Left hindlimb (tissue), 1 donor: ENCODE measurements at regions not wholly inside any gene's neighbourhood (a gene's known extent, or its start where the extent isn't known, plus 50 kb on each side); places are given as distances from the start of the nearest gene placed in this dataset.
"Not testable (repeated sequence)": the region's sequence is repeated elsewhere in the genome, so short reads cannot be mapped to it uniquely, and the experiment has no call there.

Experiments
- DNase-seq: peaks from one replicate; pipeline ENCODE4 v3.0.0-alpha.2; 2018

DNA sequence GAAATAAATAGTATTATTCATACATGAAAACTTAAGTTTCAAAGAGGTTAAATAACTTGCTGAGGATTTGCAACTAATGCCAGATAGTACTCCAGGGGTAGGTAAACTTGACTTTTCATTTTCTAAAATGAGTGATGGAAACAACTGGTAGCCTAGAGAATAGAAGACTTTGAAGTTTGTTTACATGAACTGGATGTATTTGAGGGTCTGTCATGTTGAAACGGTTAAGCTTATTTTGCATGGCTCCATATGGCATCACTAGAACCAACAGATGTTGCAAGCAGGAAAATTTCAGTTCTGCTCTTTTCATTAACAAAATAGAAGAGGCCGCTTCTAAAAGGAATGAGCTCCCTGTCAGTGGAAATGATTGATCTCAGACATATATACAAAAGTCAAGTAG lies 105.1 kb upstream of the SGCD start:
- DNase-seq: no peak

DNA sequence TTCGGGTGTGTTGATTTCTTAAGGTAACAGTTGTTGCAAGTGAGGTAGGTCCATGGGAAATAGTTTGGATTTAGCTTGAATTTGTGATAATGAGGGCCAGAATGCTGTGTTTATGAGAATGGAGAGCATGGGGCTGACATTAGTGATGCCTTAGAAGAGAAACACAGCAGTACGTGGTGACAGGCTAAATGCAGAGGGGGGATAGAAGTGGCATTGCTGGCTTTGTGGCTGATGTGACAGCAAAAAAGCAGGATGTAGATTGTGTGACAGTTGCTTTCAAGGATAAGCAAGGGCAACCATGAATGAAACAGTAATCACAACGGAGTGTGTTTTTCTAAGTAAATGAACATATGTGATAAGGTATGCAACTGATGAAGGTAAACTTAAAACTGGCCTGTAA lies 103.4 kb upstream of the SGCD start:
- no peak for DNase-seq

DNA sequence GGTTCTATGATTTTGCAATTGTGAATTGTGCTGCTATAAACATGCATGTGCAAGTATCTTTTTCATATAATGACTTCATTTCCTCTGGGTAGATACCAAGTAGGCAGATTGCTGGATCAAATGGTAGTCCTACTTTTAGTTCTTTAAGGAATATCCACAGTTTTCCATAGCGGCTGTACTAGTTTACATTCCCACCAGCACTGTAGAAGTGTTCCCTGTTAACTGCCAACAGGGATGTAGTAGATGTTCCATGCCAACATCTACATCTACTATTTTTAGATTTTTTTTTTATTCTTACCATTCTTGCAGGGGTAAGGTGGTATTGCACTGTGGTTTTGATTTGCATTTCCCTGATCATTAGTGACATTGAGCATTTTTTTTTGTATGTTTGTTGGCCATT lies 100.5 kb upstream of the SGCD start:
- not testable (repeated sequence) for DNase-seq

DNA sequence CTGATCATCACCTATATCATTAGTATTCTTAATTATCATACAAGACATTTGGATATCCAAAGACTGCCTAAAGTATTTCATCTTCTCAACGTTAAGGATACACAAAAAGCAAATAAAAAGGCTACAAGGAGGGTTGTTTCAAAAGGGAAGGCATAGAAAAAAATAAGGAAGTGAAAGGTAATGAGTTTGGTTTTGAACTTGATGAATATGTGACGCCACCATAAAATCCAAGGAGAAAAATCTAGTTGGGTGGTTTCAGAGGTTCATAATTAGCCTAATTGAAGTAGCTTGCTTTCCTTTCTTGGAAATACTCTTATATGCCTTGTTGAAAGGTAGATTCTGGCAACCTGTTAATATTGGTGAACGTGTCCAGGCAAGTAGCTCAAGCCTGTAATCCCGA lies 96.1 kb upstream of the SGCD start:
- DNase-seq: no peak

DNA sequence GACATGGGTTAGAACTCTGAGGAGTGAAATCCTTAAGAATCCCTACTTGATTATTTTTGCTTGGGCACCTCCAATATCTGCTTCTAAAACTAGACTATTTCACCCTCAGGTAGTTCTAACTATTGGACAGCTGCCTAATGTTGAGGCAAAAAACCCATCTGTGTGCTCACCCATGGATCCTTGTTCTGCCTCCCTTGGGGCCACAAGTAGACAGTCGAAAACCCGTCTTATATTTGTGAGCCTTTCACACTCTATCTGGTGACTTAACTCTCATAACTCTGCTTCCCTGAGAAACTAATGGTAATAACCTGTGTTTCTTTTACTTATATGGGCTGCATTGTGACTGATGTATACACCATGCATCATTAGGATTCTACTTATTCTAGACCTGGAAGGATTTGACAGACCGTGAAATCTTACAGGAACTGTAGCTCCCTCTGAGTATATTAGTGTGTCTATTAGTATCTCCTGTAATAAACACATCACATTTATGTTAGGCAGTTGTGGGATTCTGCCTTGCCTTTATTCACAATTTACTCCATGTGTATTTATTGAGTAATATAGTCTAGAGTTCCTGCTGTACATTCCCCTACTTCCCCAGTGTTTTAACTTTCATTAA lies 94.6 kb upstream of the SGCD start:
- DNase-seq: no peak

DNA sequence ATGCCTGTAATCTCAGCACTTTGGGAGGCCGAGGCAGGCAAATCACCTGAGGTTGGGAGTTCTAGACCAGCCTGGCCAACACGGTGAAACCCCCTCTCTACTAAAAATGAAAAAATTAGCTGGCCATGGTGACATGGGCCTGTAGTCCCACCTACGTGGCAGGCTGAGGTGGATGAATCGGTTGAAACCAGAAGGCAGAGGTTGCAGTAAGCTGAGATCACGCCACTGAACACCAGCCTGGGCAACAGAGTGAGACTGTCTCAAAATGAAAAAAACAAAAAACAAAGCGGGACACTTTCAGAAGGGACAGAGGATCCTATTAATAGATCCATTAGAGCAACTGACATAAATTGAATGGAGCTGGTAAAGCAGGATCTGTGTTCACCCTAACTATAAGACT lies 89.6 kb upstream of the SGCD start:
- no peak for DNase-seq

DNA sequence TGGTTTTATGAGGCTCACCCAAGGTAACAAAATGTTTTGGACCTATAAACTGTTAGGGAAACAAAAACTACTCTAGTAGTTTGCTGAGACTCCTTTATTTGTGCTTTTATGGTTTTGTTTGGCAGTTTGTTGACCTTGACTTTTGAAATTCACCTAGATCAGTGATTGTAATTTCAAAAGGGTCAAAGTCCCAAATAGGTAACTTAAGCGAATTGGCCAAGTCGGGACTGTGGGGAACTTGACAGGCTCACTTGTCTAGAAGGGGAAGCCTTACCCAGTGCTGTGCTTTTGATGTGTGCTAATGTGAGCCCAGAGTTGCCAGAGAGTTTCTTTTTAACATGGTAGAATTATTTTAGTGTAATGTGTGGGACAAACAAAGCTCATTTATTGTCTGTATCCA lies 87.2 kb upstream of the SGCD start:
- no peak for DNase-seq

DNA sequence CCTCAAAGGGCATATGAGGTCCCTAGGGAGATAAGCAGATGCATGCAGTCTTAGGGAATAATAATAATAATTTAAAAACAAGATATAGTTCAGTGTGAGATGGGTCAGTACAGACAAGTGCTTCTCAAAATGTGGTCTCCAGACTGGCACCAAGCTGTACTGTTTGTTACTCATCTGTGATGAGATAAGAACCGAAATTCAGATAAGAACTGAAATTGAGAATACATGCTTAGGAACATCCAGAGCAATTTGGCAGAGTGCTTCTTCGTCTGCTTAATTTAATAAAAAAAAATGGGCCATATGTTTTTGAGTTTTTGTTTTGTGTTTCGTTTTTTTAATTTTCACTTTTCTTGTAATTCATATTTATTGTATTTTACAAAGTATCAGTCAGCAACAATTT lies 86.5 kb upstream of the SGCD start:
- DNase-seq: no peak

DNA sequence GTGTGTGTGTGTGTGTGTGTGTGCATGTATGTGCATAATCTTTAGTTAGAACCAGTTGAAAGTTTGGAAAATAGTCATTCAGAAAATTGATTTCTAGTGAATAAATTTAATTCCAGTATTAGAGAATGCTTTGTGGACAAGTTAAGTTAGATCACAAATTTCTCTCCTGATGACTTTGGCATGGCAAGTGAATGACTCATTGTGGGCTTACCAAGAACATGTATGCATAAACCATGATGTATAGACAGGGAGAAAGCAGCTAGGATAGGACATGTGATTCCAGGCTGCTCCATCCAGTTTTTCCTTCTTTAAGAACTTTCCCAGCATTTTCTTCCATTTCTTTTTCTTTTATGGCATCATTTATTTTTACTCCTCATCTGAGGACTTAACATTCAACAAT lies 85.7 kb upstream of the SGCD start:
- DNase-seq: no peak

DNA sequence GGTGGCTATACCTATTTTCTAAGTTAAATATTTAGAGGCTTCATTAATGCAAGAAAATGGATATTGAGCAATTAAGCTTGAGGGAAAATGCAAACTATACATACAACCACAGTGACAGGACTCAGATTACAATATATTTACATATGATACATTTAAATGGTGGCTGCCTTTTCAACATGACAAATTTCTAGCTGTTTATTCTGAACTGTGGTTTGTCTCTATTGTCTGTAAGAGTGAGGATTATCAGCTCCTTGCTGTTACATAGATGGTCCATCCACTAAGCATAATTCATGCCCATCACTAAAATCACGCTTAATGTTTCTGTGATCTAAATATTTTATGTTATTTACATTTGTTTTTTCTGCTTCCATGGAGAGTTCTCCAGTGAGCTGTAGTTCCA lies 81.1 kb upstream of the SGCD start:
- no peak for DNase-seq

DNA sequence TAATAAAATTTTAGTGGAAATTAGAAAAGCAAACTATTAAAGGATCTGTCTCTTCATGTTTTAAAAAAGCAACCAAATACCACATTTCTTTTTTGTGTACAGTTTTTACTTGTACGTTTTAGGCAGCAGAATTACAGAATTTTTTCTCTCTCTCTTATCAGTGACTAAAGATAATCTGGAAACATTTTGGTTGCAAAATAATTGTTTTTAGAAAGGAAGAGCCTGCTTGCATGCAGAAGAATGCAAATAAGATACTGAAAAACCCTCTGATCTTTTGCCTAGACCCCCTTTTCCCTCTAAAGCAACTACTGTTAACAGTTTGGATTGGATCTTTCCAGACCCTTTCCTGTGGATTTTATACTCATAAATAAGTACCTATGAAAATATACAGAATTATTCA lies 75.9 kb upstream of the SGCD start:
- DNase-seq: no peak

DNA sequence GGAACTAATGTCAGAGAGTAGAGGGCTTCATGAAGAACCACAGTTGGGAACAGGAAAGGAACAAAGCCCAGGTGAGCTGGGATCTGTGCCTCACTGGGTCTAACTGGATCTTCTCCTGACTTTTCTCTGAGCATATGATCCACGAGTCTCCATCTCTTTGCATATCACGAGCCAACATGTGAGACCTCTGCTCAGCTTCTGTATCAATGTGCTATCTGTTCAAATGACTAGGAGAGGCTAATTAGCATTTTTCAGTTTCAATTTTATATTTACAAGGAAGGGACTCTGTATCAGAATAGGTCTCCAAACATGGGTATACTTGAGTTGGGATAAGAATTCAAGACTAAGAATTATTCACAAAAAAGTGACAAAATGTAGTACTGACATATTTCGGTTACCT lies 73.8 kb upstream of the SGCD start:
- no peak for DNase-seq

DNA sequence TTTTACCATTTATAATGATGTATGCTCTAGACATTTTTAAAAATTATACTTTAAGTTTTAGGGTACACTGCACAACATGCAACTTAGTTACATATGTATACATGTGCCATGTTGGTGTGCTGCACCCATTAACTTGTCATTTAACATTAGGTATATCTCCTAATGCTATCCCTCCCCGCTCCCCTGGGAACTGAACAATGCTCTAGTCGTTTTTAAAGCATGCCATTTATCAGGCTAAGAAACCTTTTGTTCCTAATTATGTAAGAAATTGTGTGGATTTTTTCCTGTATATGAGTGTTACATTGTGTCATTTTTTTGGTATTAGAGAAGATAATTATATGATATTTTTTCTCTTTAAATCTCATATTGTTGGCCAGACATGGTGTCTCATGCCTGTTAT lies 72.8 kb upstream of the SGCD start:
- DNase-seq: no peak

DNA sequence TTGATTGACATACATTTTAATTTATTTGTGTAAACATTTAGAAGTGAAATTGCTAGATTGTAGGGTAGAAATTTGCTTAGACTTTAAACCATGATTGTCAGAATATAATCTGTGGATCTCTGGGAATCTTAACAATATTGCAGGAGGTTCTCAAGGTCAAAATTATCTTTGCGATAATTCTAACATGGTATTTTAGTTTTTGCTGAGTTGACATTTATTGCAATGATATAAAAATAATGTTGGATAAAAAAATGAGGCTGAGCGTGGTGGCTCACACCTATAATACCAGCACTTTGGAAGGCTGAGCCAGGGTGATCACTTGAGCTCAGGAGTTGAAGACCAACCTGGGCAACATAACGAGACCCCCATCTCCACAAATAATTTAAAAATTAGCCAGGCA lies 70.3 kb upstream of the SGCD start:
- no peak for DNase-seq

DNA sequence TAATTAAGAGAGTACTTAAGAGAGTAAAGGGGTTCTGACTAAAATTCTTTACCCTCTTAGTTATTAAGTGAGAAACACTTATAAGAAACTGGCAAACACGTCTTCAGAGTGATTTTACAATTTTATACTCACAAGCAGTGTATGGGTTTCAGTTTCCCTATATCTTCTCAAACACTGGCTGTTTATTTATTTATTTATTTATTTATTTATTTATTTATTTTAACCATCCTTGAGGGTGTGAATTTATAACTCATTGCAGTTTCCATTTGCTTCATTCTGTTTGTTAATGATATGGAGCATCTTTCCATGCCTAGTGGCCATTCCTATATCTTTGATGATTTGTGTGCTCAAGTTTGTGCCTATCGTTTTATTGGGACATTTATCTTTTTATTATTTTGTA lies 68.0 kb upstream of the SGCD start:
- no peak for DNase-seq

DNA sequence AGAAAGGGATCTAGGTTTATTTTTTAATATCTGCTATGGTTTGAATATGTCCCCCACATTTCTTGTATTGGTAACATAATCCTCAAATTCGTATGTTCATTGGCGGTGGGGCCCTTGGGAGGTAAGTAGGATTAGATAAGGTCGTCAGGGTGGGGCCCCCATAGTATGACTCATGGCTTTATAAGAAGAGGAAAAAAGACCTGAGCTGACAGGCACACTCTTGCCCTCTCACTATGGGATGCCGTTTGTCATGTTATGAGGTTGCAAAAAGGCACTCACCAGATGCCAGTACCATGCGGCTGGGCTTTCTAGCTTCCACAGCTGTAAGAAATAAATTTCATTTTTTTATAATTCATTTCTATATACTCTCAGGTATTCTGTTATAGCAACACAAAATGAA lies 67.3 kb upstream of the SGCD start:
- DNase-seq: no peak

DNA sequence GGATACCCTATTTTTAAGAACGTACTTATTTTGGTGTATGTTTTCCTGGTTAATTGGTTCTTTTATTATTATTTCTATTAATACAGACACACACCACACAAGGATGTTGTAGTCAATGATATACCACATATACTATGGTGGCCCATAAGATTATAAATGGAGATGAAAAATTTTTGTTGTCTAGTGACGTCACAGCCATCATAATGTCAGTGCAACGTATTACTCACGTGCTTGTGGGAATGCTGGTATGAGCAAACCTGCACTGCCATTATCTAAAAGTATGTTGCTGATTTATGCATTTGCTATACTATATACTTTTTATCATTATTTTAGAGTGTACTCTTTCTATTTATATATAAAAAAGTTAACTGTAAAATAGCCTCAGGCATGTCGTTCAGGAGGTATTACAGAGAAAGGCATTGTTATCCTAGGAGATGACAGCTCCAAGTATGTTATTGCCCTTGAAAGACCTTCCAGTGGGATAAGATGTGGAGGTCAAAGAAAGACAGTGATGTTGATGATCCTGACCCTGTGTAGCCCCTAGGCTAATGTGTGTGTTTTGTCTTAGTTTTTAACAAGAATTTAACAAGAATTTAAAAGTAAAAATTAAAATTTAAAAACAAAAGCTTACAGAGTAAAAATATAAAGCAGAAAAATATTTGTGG lies 65.6 kb upstream of the SGCD start:
- no peak for DNase-seq

DNA sequence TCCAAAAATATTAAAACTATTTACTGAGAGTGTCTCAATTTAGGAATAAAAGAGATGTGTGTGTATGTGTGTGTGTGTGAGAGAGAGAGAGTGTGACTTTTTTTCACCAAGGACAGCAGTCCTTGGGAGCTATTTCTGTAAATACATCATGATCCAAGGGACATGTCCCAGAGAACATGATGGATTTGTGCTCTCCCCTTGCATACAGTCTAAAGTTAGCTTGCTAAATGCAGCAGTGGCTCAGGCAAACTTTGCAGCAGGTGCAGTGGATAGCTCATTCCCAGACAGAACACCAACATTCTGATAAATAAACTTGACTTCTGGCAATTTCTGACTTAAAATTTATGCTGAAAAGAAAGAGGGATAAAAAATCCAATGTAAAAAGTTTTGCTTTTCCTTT lies 55.4 kb upstream of the SGCD start:
- DNase-seq: no peak

DNA sequence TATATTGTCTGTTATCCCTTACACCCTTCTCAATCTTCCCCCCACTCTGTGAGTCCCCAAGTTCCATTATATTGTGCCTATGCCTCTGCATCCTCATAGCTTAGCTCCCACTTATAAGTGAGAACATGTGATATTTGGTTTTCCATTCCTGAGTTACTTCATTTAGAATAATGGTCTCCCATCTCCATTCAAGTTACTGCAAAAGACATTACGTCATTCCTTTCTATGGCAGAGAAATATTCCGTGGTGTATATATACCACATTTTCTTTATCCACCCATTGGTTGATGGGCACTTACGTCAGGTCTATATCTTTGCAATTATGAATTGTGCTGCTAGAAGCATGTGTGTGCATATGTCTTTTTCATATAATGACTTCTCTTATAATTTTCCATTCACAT lies 54.8 kb upstream of the SGCD start:
- DNase-seq: no peak

DNA sequence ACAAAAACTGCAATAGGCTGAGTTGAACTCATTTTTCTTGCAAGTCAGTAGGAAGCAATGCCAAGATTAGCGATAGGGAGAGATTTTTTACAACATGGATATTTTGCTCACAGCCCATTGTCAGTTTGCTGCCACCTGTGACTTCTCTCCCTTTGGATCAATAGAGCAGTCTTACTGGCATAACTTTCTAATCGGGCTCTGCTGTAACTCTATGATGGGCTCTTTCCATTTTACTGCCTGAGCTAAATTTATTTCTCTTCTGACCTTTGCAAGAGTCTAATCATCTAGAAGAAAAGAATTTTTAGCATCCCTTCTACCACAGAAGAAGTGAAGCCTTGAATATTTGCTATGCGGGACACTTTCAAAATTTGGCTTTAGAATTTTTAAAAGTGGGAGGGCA lies 53.6 kb upstream of the SGCD start:
- DNase-seq: no peak

DNA sequence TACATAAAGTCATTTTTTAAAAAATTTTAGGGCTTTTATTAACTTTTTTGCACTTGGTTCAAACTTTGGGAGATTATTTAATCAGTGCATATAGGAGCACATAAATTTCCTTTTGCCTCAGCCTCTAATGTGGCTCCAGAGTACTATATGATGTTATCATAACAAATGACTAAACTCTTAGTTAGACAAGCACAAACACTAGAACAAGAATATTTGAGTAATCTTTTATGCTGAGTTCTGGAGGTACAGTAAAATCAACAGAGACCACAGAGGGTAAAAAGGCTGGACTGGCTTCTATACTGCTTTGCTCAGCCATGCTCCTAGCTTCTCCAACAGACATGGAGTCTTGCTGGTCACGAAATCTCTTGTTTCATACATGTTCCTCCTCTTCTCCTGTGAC lies 52.5 kb upstream of the SGCD start:
- no peak for DNase-seq
